PC-9 (cell line): ENCODE measurements at regions not wholly inside any gene's neighbourhood (a gene's known extent, or its start where the extent isn't known, plus 50 kb on each side); places are given as distances from the start of the nearest gene placed in this dataset.
"Not testable (repeated sequence)": the region's sequence is repeated elsewhere in the genome, so short reads cannot be mapped to it uniquely, and the experiment has no call there.

ENCODE experiments used
- BruUV-seq: library from RNA; stranded (reverse); fragments of 400-500 nt; replicated peaks from 2 replicates; lab custom pipeline; 2021; lab: Mats Ljungman, UMichigan
- CTCF ChIA-PET: fragments of 300-600 bp; sonication (Branson Sonifier 250); formaldehyde crosslinking; loops from one replicate; lab custom pipeline; 2022; ENCODE audit warnings: antibody characterized with exemption; lab: Charles Lee
- POLR2A ChIA-PET: fragments of 300-600 bp; sonication (Branson Sonifier 250); formaldehyde crosslinking; loops from one replicate; lab custom pipeline; 2022; ENCODE audit warnings: antibody characterized with exemption; ENCODE audit not compliant: unreplicated experiment; lab: Charles Lee
- DNase-seq, 2 experiments: peaks; one replicate each; pipeline versions ENCODE4 v3.0.0 to v3.0.0-alpha.2; 2015 to 2022; ENCODE audit warnings: mixed read lengths in 1 of 2
- H2AFZ ChIP-seq: fragments of 200-600 bp; sonication (generic); 2 replicates; pipeline ENCODE4 v1.8.1; 2017; ENCODE audit warnings: antibody characterized with exemption
- H3F3A ChIP-seq: fragments of 200-600 bp; sonication (generic); 2 replicates; pipeline ENCODE4 v1.8.1; 2017; ENCODE audit warnings: antibody characterized with exemption, mild to moderate bottlenecking, low read depth; ENCODE audit not compliant: insufficient read depth
- H3K27ac ChIP-seq: fragments of 200-600 bp; sonication (generic); 2 replicates; pipeline ENCODE4 v1.6.1; 2016; ENCODE audit warnings: mixed run types
- H3K27me3 ChIP-seq: fragments of 200-600 bp; sonication (generic); 2 replicates; pipeline ENCODE4 v1.6.1; 2016; ENCODE audit warnings: low read depth, mixed run types; ENCODE audit not compliant: insufficient read depth
- H3K36me3 ChIP-seq: fragments of 200-600 bp; sonication (generic); 2 replicates; pipeline ENCODE4 v1.6.1; 2016; ENCODE audit warnings: low read depth, mixed run types
- H3K4me1 ChIP-seq: fragments of 200-600 bp; sonication (generic); replicated peaks from 2 replicates; pipeline ENCODE4 v1.6.1; 2016; ENCODE audit warnings: mixed run types; ENCODE audit not compliant: insufficient read depth
- H3K4me2 ChIP-seq: fragments of 200-600 bp; sonication (generic); 2 replicates; pipeline ENCODE4 v1.6.1; 2017; ENCODE audit warnings: mixed run types
- H3K4me3 ChIP-seq: fragments of 200-600 bp; sonication (generic); 2 replicates; pipeline ENCODE4 v1.6.1; 2016; ENCODE audit warnings: mixed run types
- H3K79me2 ChIP-seq: fragments of 200-600 bp; sonication (generic); 2 replicates; pipeline ENCODE4 v1.6.1; 2017; ENCODE audit warnings: low read depth, mixed run types
- H3K9me2 ChIP-seq: fragments of 200-600 bp; sonication (generic); 2 replicates; pipeline ENCODE4 v1.8.1; 2017; ENCODE audit warnings: mild to moderate bottlenecking; ENCODE audit not compliant: insufficient read depth
- H3K9me3 ChIP-seq: fragments of 200-600 bp; sonication (generic); 2 replicates; pipeline ENCODE4 v1.8.1; 2016; ENCODE audit warnings: low read depth; ENCODE audit not compliant: insufficient read depth
- H4K20me1 ChIP-seq: fragments of 200-600 bp; sonication (generic); 2 replicates; pipeline ENCODE4 v1.8.1; 2017; ENCODE audit not compliant: insufficient read depth
- CTCF ChIP-seq: fragments of 200-600 bp; sonication (generic); conservative IDR thresholded peaks from 2 replicates; pipeline ENCODE4 v1.6.1; 2017; ENCODE audit warnings: mixed run types, antibody characterized with exemption, mild to moderate bottlenecking, moderate library complexity
- EZH2 ChIP-seq: fragments of 200-600 bp; sonication (generic); IDR thresholded peaks from 2 replicates; pipeline ENCODE4 v1.8.0; 2017; ENCODE audit warnings: antibody characterized with exemption, low read depth
- intact Hi-C: fragments of 100-400 bp; cut with micrococcal nuclease; formaldehyde crosslinking; loops from one replicate; pipeline ENCODE4 v1.10.0; 2022; ENCODE audit not compliant: unreplicated experiment

GRCh38 chr21:36613554-36613953 is 85.4 kb upstream of the SIM2 start:
- POLR2A ChIA-PET = no interaction called here

GRCh38 chr21:36615274-36615964 is 83.5 kb upstream of the SIM2 start:
- Histone ChIP-seq H3K4me3 (no peak overlapping the region), H3K4me1 (no peaks in the 10 kb centered on the region), H3F3A (no peaks in the 10 kb centered on the region), H2AFZ (no peak overlapping the region), H3K79me2 (no peaks in the 10 kb centered on the region), H3K9me2 (no peaks in the 10 kb centered on the region), H3K4me2 (no peak overlapping the region), H3K36me3 (no peaks in the 10 kb centered on the region), H3K9me3 (no peaks in the 10 kb centered on the region), H3K27me3 (no peaks in the 10 kb centered on the region), H3K27ac (no peak overlapping the region), H4K20me1 (no peaks in the 10 kb centered on the region)
- BruUV-seq = no TSS peak
- POLR2A ChIA-PET = no interaction called here
- no peak for DNase-seq
- CTCF ChIA-PET = no interaction called here
- intact Hi-C loops = no loop called here
- TF ChIP-seq EZH2 = no peak
- TF ChIP-seq CTCF = no peak; the same call in 1 of the 2 replicates

More at GRCh38 chr21:36613554-36613953, 85.4 kb upstream of the SIM2 start:
- no peaks in the 10 kb centered on the region for H3F3A ChIP-seq
- H3K4me2 ChIP-seq = no peak overlapping the region
- no peaks in the 10 kb centered on the region for H3K27me3 ChIP-seq
- H3K36me3 ChIP-seq = no peaks in the 10 kb centered on the region
- H3K4me1 ChIP-seq = no peaks in the 10 kb centered on the region
- no peaks in the 10 kb centered on the region for H3K79me2 ChIP-seq
- TF ChIP-seq CTCF (no peak), EZH2 (no peak)
- intact Hi-C loops = no loop called here
- no peak for DNase-seq
- no peaks in the 10 kb centered on the region for H3K9me2 ChIP-seq
- no TSS peak for BruUV-seq
- H3K4me3 ChIP-seq = no peak overlapping the region
- H3K9me3 ChIP-seq = no peaks in the 10 kb centered on the region
- H2AFZ ChIP-seq = no peak overlapping the region
- no peaks in the 10 kb centered on the region for H4K20me1 ChIP-seq
- no peak overlapping the region for H3K27ac ChIP-seq
- CTCF ChIA-PET = no interaction called here

GRCh38 chr21:36616773-36617172 is 82.1 kb upstream of the SIM2 start:
- H3K4me1 ChIP-seq, H3K27ac ChIP-seq, CTCF ChIA-PET, H3K36me3 ChIP-seq, H3K4me2 ChIP-seq, intact Hi-C loops, H3K27me3 ChIP-seq, H3K4me3 ChIP-seq, H3F3A ChIP-seq, DNase-seq, BruUV-seq, POLR2A ChIA-PET, H3K9me3 ChIP-seq, H3K79me2 ChIP-seq, H2AFZ ChIP-seq, H4K20me1 ChIP-seq, H3K9me2 ChIP-seq: not testable (repeated sequence)

GRCh38 chr21:36621794-36622193 is 77.1 kb upstream of the SIM2 start:
- H4K20me1 ChIP-seq, intact Hi-C loops, BruUV-seq, H3K4me2 ChIP-seq, CTCF ChIA-PET, H3K9me2 ChIP-seq, H3K27me3 ChIP-seq, H3K79me2 ChIP-seq, POLR2A ChIA-PET, H3K4me3 ChIP-seq, DNase-seq, H2AFZ ChIP-seq, H3K4me1 ChIP-seq, H3K27ac ChIP-seq, H3K36me3 ChIP-seq, H3F3A ChIP-seq, H3K9me3 ChIP-seq: not testable (repeated sequence)
